SK-N-SH (cell line): ENCODE measurements at regions not wholly inside any gene's neighbourhood (a gene's known extent, or its start where the extent isn't known, plus 50 kb on each side); places are given as distances from the start of the nearest gene placed in this dataset.

Experiments
- CTCF ChIA-PET: fragments of 300-600, 350-600 bp; formaldehyde crosslinking; extraction: SDS; loops from one replicate; lab custom pipeline; 2021; lab: Yijun Ruan, JAX
- POLR2A ChIA-PET: fragments of 350-600 bp; sonication (Branson Sonifier 250); formaldehyde crosslinking; extraction: SDS; loops from one replicate; lab custom pipeline; 2020; ENCODE audit warnings: antibody characterized with exemption, inconsistent platforms; lab: Yijun Ruan, JAX
- DNase-seq: peaks from one replicate; pipeline ENCODE4 v3.0.0; 2012
- H2AFZ ChIP-seq: fragments of 200-600 bp; sonication (generic); 2 replicates; pipeline ENCODE4 v1.8.1; 2016; ENCODE audit warnings: antibody characterized with exemption, mild to moderate bottlenecking, low read depth
- H3F3A ChIP-seq: fragments of 200-600 bp; sonication (generic); replicated peaks from 2 replicates; pipeline ENCODE3; 2016; ENCODE audit warnings: antibody characterized with exemption, mild to moderate bottlenecking; ENCODE audit not compliant: insufficient read depth
- H3K27ac ChIP-seq, 2 experiments: fragments of 200-500 bp in 1 of 2; fragments of 200-600 bp in 1 of 2; sonication (Bioruptor generic) in 1 of 2; sonication (generic), shearing (Covaris generic) in 1 of 2; 2 replicates each; pipeline versions ENCODE4 v1.5.1 to v1.6.1; 2014 to 2016; ENCODE audit warnings: low read depth in 2 of 2, inconsistent platforms in 1 of 2, low read length in 1 of 2, mild to moderate bottlenecking in 1 of 2, mixed read lengths in 1 of 2
- H3K27me3 ChIP-seq: fragments of 200-600 bp; sonication (generic), shearing (Covaris generic); 2 replicates; pipeline ENCODE4 v1.6.1; 2016; ENCODE audit warnings: mixed run types; ENCODE audit not compliant: insufficient read depth
- H3K36me3 ChIP-seq, 2 experiments: fragments of 200-500 bp in 1 of 2; fragments of 200-600 bp in 1 of 2; sonication (Bioruptor generic) in 1 of 2; sonication (generic) in 1 of 2; replicated peaks in 1 of 2; 2 replicates each; pipeline versions ENCODE3 to v1.5.1; 2014 to 2016; ENCODE audit warnings: low read length in 1 of 2, mild to moderate bottlenecking in 1 of 2; ENCODE audit not compliant: insufficient read depth in 2 of 2, control insufficient read depth in 1 of 2
- H3K4me1 ChIP-seq, 2 experiments: fragments of 200-500 bp in 1 of 2; fragments of 200-600 bp in 1 of 2; sonication (Bioruptor generic) in 1 of 2; sonication (generic), shearing (Covaris generic) in 1 of 2; 2 replicates each; pipeline versions ENCODE4 v1.5.1 to v1.6.1; 2014 to 2016; ENCODE audit warnings: low read depth in 1 of 2, low read length in 1 of 2, mixed run types in 1 of 2; ENCODE audit not compliant: insufficient read depth in 2 of 2, control insufficient read depth in 1 of 2
- H3K4me2 ChIP-seq: fragments of 200-600 bp; sonication (generic), shearing (Covaris generic); 2 replicates; pipeline ENCODE4 v1.6.1; 2017; ENCODE audit warnings: mixed run types
- H3K4me3 ChIP-seq, 2 experiments: fragments of 200-500 bp in 1 of 2; fragments of 200-600 bp in 1 of 2; sonication (Bioruptor generic) in 1 of 2; sonication (generic), shearing (Covaris generic) in 1 of 2; 2 replicates each; pipeline versions ENCODE4 v1.5.1 to v1.8.1; 2014 to 2016; ENCODE audit warnings: low read depth in 2 of 2, inconsistent platforms in 1 of 2, low read length in 1 of 2, mild to moderate bottlenecking in 1 of 2, mixed read lengths in 1 of 2, moderate library complexity in 1 of 2
- H3K79me2 ChIP-seq: fragments of 200-600 bp; sonication (generic); 2 replicates; pipeline ENCODE4 v1.8.1; 2017; ENCODE audit warnings: mild to moderate bottlenecking; ENCODE audit not compliant: insufficient read depth
- H3K9ac ChIP-seq: fragments of 200-600 bp; sonication (generic); 2 replicates; pipeline ENCODE4 v1.6.1; 2017; ENCODE audit warnings: mixed run types
- H3K9me2 ChIP-seq: fragments of 200-600 bp; sonication (generic); 2 replicates; pipeline ENCODE4 v1.6.1; 2017; ENCODE audit warnings: mixed run types
- H3K9me3 ChIP-seq: fragments of 200-600 bp; sonication (generic); 2 replicates; pipeline ENCODE4 v1.6.1; 2017; ENCODE audit warnings: mixed run types, mild to moderate bottlenecking, moderate library complexity
- H4K20me1 ChIP-seq: fragments of 200-600 bp; sonication (generic); 2 replicates; pipeline ENCODE4 v1.6.1; 2017; ENCODE audit warnings: mild to moderate bottlenecking, mixed run types; ENCODE audit not compliant: insufficient read depth
- EP300 ChIP-seq, 2 experiments: IDR thresholded peaks; 2 replicates each; pipeline versions ENCODE4 v1.4.0 to v1.6.1; 2012; ENCODE audit warnings: borderline replicate concordance in 1 of 2, low read depth in 1 of 2, low read length in 1 of 2
- FOSL2 ChIP-seq: IDR thresholded peaks from 2 replicates; pipeline ENCODE4 v1.4.0; 2012; ENCODE audit warnings: low read depth, mild to moderate bottlenecking, moderate library complexity, borderline replicate concordance
- GATA2 ChIP-seq: sonication (generic); formaldehyde crosslinking; IDR thresholded peaks from 2 replicates; pipeline ENCODE4 v1.5.0; 2020; ENCODE audit warnings: mild to moderate bottlenecking, missing genetic modification reagents
- JUND ChIP-seq: IDR thresholded peaks from 2 replicates; pipeline ENCODE4 v1.4.0; 2012
- MXI1 ChIP-seq: IDR thresholded peaks from 2 replicates; pipeline ENCODE4 v1.6.1; 2012; ENCODE audit warnings: mild to moderate bottlenecking, low read depth, low read length, improper control_type of control experiment
- NRF1 ChIP-seq: IDR thresholded peaks from 2 replicates; pipeline ENCODE4 v1.6.1; 2012; ENCODE audit warnings: low read depth, mild to moderate bottlenecking, low read length
- PBX3 ChIP-seq: IDR thresholded peaks from 2 replicates; pipeline ENCODE4; 2012
- RCOR1 ChIP-seq: fragments of 150-350 bp; IDR thresholded peaks from 2 replicates; pipeline ENCODE4 v1.6.1; 2017; ENCODE audit warnings: antibody characterized with exemption, low read length
- RFX5 ChIP-seq: IDR thresholded peaks from 2 replicates; pipeline ENCODE4 v1.6.1; 2012; ENCODE audit warnings: mild to moderate bottlenecking, improper control_type of control experiment, low read length
- SMC3 ChIP-seq: IDR thresholded peaks from 2 replicates; pipeline ENCODE4 v1.6.1; 2012; ENCODE audit warnings: low read depth, low read length, improper control_type of control experiment
- TAF1 ChIP-seq: IDR thresholded peaks from 2 replicates; pipeline ENCODE4 v1.6.1; 2012; ENCODE audit warnings: low read depth, mild to moderate bottlenecking, low read length, moderate library complexity, borderline replicate concordance
- USF1 ChIP-seq: IDR thresholded peaks from 2 replicates; pipeline ENCODE4 v1.4.0; 2012; ENCODE audit warnings: low read depth, borderline replicate concordance
- YY1 ChIP-seq: IDR thresholded peaks from 2 replicates; pipeline ENCODE4 v1.4.0; 2012; ENCODE audit warnings: low read depth, mild to moderate bottlenecking
- WGBS: methylation state at CpG from one replicate; pipeline ENCODE4 v1.1.6; 2017; ENCODE audit warnings: low lambda C conversion rate; 5-methylcytosine and 5-hydroxymethylcytosine counted together

- Histone ChIP-seq H3K79me2 (no peaks in the 10 kb centered on the region), H4K20me1 (no peaks in the 10 kb centered on the region), H3K4me3 (no peak overlapping the region), H3K4me1 (no peaks in the 10 kb centered on the region), H3K36me3 (no peaks in the 10 kb centered on the region), H3K27ac (no peak overlapping the region), H3K9me2 (peaks cover 8% of the 10 kb centered on the region; the same call in 1 of the 2 replicates), H2AFZ (no peak overlapping the region), H3K4me2 (no peak overlapping the region), H3F3A (no peaks in the 10 kb centered on the region), H3K9me3 (no peaks in the 10 kb centered on the region; the same call in 1 of the 2 replicates), H3K27me3 (no peaks in the 10 kb centered on the region), H3K9ac (no peak overlapping the region)
- WGBS, result 6% methylated on average over 1 of the region's 1 CpG
- POLR2A ChIA-PET, result no interaction called here
- TF ChIP-seq USF1 (no peak), YY1 (no peak), JUND (no peak), EP300 (IDR thresholded peaks at IDR 0.05; ENCODE audit: borderline replicate concordance in 1 of 2, low read depth in 1 of 2, low read length in 1 of 2) (no peak), MXI1 (no peak), GATA2 (CRISPR knock-in tag) (no peak), PBX3 (no peak)
- CTCF ChIA-PET, result interaction anchor here (0.7 kb wide), 1 partner anchor 33 kb away, joined by 3 read pairs; no protein-coding TSS in a partner anchor
- no peak for DNase-seq
Measured at GRCh38 chr7:145534301-145534700, 582.3 kb upstream of the CNTNAP2 start.

GRCh38 chr7:145520284-145520683, 596.3 kb upstream of the CNTNAP2 start:
- no peak overlapping the region for H3K27ac ChIP-seq
- H3K4me2 ChIP-seq, result no peak overlapping the region
- no peaks in the 10 kb centered on the region for H3K36me3 ChIP-seq
- no peaks in the 10 kb centered on the region for H3K79me2 ChIP-seq
- no peaks in the 10 kb centered on the region for H3K9me2 ChIP-seq
- no peaks in the 10 kb centered on the region for H3K27me3 ChIP-seq
- H3K4me3 ChIP-seq, result no peak overlapping the region
- DNase-seq, result no peak
- no peaks in the 10 kb centered on the region for H3F3A ChIP-seq
- peaks cover 6% of the 10 kb centered on the region; the same call in 1 of the 2 replicates for H3K9me3 ChIP-seq
- no peak overlapping the region for H3K9ac ChIP-seq
- no peak overlapping the region for H2AFZ ChIP-seq
- ChIA-PET CTCF (no interaction called here), POLR2A (no interaction called here)
- WGBS, result 3% methylated on average over 3 of the region's 3 CpGs
- TF ChIP-seq USF1 (no peak), NRF1 (no peak), TAF1 (no peak), RFX5 (no peak), SMC3 (no peak), FOSL2 (no peak), RCOR1 (no peak)
- H4K20me1 ChIP-seq, result no peaks in the 10 kb centered on the region
- H3K4me1 ChIP-seq, result no peaks in the 10 kb centered on the region
